ENCODE measurements at regions not wholly inside any gene's neighbourhood (a gene's known extent, or its start where the extent isn't known, plus 50 kb on each side); places are given as distances from the start of the nearest gene placed in this dataset.

GRCh38 chrX:39645178-39645895 lies 452.4 kb downstream of the BCOR start:
- in situ Hi-C loops (cut with MboI; ENCODE audit: low sequenced_read_pairs), result no loop called here

GRCh38 chrX:39648548-39649254 lies 449.1 kb downstream of the BCOR start:
- in situ Hi-C loops (cut with MboI; ENCODE audit: low sequenced_read_pairs), result no loop called here

DNA sequence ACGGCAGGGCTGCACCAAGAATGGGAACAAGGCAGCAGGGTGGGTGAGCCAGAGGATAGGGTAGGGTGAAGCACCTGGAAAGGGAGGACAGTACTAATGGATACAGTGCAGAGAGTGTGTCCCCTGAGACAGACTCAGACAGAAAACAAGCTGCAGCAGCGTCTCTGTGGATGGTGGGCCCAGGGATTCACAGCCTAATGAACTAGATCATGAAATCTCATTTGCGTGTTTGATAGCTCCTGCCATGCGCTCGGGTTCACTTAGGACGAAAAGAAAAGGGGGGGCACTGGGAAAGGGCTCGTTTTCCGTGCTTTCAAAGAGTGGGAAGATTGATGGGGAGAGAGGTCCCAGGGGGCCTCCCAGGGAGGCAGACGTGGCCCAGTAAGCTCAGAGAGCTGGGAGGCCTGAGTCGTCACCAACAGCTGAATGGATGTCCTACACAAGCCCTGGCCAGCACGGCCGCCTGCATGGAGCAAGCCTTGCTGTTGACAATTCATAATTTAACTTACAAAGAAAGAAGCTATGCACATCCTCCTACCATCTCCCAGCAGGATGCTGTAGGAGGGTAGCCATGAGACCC lies 446.9 kb downstream of the BCOR start:
- in situ Hi-C loops (cut with MboI; ENCODE audit: low sequenced_read_pairs), result no loop called here

DNA sequence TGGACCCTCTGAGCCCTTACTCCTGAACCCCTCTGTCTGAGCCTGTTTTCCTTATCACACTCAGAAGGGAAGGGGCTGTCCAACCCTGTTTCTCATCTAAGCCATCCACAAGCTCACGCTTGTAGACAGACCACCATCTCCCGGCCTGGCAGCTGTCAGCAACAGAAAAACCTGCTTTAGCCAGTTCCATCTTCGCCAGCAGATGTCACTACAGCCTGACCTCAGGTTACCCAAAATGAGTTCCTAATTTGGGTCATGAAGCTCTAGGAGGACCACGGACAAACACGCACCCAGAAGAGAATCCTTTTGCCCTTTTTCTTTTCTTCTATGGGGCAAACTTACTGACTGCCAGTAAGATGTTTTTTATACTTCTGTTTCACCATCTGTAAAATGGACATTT lies 445.4 kb downstream of the BCOR start:
- in situ Hi-C loops (cut with MboI; ENCODE audit: low sequenced_read_pairs), result no loop called here

DNA sequence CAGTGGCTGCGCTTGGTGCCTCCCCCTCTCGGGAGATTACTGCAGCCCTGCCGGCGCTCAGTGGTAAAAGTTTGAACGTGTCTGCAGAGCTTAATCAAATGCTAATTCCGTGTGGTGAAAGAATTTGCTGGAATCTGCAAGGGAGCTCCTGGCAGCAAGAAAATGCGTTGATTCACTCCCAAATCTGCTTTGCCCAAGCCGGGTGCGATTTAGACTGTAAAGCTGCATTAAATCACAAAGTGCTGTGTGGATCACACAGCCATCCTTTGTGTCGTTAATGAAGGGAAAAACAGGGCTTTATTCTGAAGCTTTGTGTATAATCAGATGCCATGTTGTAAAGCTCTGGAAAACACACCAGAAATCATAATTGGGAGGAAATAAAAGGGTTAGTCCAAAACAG lies 444.1 kb downstream of the BCOR start:
- in situ Hi-C loops (cut with MboI; ENCODE audit: low sequenced_read_pairs), result no loop called here

DNA sequence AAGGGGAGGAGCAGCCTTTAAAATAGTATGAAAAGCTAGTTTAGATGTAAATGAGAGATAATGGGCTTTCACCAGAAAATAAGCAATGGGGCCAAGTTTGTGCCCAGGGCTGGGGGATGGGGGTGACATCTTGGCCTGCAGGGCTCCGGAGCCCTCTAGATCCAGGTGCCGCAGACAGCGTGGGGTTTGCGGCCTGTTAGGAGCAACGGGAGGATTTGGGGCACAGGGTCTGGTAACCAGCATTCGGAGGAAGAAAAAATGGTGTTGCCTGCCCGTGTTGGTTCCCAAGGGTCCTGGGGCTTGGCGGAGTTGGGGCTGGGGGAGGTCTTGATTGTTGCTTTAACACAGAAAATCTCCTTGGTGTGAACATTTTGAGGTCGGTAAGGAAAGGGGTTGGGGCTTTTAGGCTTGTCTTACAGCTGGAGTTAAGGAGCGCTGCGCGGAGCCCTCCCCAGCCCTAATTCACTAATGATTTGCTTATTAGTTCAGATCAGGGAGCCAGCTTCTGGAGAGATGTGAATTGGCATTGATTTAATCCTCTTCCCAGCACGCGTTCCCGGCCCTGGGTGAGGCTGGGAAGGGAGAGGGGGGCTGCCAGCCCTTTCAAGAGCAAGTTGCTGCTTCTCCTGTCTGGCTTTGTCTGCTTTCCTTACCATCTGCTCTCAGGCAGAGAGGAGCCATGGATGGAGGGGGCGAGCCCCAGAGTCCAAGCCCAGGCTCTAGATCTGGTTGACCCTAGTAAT lies 443.4 kb downstream of the BCOR start:
- in situ Hi-C loops (cut with MboI; ENCODE audit: low sequenced_read_pairs), result no loop called here

GRCh38 chrX:39654952-39655351 lies 442.8 kb downstream of the BCOR start:
- in situ Hi-C loops (cut with MboI; ENCODE audit: low sequenced_read_pairs), result no loop called here

- in situ Hi-C loops (cut with MboI; ENCODE audit: low sequenced_read_pairs), result no loop called here
Observed at GRCh38 chrX:39661116-39661907, 436.4 kb downstream of the BCOR start.

GRCh38 chrX:39665830-39666518 lies 431.8 kb downstream of the BCOR start:
- in situ Hi-C loops (cut with MboI; ENCODE audit: low sequenced_read_pairs), result no loop called here

DNA sequence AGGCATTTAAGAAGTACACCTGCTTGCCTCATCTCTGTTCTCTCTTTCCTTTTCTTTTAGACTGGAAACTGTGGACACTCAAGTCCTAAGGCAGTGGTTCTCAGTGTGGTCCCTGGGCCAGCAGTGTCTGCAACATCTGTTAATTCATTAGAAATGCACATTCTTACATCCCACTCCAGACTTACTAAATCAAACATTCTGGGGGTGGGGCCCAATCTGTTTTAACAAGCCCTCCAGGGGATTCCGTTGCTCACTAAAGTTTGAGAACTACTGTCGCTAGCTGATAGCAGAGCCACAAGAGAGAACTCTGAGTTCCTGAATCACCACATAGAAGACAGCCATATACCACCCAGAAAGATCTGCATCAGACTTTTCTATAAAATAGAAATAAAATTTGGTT lies 430.6 kb downstream of the BCOR start:
- in situ Hi-C loops (cut with MboI; ENCODE audit: low sequenced_read_pairs), result no loop called here

DNA sequence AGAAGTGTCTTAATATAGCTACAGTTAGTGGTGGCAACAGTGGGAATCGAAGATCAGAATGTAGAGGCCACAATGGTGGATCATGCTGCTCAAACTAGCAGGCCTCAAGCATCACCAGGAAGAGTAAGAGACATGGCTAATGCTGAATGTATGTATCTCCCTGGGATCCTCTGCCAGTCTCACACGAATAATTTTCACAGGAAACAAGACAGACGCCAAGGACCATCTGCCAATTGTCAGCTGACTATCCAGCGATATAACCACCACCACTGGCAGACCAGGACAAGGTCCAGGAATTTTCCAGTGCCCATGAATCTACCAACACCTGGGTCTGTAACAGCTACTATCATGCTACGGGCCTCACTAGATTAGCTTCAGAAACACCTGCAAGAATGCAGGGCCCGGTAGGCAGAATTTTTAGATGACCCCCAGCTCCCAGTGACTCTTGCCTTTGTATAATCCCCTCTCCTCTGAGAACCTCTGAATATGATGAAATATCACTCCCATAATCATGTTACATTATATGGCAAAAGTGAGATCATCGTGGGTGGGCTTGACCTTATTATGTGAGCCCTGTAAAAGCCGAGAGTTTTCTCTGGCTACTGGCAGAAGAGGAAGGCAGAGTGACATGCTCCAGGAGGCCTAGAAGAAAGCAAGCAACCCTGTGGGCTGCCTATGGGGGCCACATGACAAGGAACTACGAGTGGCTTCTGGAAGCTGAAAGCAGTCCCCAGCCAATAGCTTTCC lies 429.8 kb downstream of the BCOR start:
- in situ Hi-C loops (cut with MboI; ENCODE audit: low sequenced_read_pairs), result no loop called here

GRCh38 chrX:39669668-39670067 lies 428.1 kb downstream of the BCOR start:
- in situ Hi-C loops (cut with MboI; ENCODE audit: low sequenced_read_pairs), result no loop called here

DNA sequence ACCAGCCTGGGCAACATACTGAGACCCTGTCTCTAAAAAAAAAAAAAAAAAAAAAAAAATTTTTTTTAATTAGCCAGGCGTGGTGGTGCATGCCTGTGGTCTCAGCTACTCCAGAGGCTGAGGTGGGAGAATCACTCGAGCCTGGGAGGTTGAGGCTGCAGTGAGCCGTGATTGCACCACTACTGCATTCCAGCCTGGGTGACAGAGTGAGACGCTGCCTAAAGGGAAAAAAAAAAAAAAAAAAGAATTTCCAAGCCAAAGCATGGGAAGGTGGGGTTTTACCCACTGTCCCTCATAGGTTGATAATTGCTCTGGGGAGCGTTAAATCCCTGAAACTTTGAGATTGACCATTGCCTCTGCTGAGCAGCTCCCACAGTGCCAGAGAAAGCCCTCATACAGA lies 427.5 kb downstream of the BCOR start:
- in situ Hi-C loops (cut with MboI; ENCODE audit: low sequenced_read_pairs), result no loop called here

DNA sequence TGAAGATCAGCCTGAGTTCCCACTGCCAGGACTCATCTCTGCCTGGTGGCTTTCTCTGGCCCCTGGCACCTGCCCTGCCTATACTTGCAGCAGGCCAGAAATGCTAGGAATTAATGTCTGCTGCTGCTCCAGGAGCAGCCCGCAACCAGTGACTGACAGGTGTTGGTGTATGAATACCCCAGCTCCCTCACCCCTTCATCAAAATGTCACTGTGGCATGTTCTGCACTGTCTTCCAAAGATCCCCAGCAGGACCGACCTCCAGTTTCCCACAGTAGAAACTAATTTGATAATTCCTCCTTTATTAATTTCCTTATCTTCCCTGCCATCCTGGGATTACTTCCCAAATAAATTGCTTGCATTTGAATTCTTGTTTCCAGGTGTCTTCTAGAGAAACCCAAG lies 425.4 kb downstream of the BCOR start:
- in situ Hi-C loops (cut with MboI; ENCODE audit: low sequenced_read_pairs), result no loop called here

DNA sequence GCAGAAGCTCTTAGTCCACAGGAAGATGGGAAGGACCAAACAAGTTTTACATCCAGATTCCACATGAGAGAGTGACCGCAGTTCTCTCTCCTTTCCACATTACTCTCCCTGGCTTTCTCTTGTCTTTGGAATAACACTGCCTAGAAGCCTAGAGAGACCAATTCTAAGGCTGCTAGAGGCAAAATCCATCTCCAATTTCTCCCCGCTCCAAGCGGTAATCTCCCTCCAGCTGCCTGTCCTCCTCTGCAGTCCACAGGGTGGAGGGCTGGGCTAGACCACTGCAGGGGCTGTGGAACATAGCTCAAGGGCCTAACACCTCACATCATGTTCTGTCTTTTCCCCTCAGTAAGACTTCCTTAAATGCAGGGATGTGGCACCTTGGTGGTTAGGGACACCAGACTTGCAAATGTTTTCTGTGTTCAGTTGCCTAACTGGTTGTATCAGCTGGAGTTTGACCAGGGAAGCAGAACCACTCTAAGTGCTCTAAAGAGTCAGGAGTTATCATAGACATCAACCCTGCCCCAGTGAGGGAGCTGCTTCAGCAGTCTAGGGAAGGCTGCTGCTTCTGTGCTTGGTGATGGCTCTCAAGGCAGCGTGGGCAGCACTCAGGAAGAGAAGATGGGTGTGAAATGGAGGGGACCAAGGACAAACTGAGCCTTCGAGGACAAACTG lies 423.1 kb downstream of the BCOR start:
- in situ Hi-C loops (cut with MboI; ENCODE audit: low sequenced_read_pairs), result no loop called here

DNA sequence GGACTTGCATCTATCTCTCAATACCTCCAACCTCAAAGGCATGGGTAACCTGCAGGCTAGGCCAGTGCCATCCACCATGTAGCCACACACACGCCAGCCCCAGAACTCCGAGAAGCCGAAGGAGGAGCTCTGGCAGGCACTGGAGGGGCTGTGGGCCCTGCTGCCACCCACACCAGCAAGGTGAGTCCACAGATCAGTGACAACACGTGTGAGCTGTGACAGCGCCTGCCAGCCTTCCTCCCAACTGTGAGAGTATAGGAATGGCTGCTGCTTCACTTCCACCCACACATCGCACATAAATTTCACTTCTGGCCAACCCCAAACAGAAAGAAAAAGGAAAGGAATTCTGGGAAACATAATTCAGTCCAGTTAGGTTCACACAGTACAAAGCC lies 422.6 kb downstream of the BCOR start:
- in situ Hi-C loops (cut with MboI; ENCODE audit: low sequenced_read_pairs), result no loop called here

GRCh38 chrX:39675619-39676018 lies 422.1 kb downstream of the BCOR start:
- in situ Hi-C loops (cut with MboI; ENCODE audit: low sequenced_read_pairs), result no loop called here

DNA sequence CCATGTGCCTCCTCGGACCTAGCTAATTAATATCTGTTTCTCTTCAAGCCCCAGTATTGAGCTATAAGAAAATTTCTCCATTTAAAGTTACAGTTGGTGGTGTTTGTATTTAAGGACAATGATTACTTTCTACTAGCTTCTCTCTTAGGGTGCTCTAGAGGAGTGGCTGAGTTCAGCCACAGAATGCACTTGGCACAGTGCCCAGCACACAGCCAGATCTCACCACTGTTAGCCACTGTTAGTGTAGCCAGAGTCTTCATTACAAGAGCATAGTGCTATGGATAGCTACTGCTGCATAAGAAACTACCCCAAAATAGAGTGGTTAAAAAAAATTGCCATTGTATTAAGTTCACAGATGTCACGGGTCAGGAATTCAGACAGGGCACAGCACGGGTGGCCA lies 421.3 kb downstream of the BCOR start:
- in situ Hi-C loops (cut with MboI; ENCODE audit: low sequenced_read_pairs), result no loop called here

- in situ Hi-C loops (cut with MboI; ENCODE audit: low sequenced_read_pairs), result no loop called here
Observed at GRCh38 chrX:39677585-39677977, 420.2 kb downstream of the BCOR start.
